ENCODE measurements at regions not wholly inside any gene's neighbourhood (a gene's known extent, or its start where the extent isn't known, plus 50 kb on each side); places are given as distances from the start of the nearest gene placed in this dataset.

GRCh38 chr5:40274568-40274967 is 405.1 kb upstream of the PTGER4 start:
- Histone ChIP-seq H3K4me1 (no peaks in the 10 kb centered on the region), H3K36me3 (no peaks in the 10 kb centered on the region), H3K27ac (no peak overlapping the region), H3K4me3 (no peak overlapping the region), H3K9me3 (no peaks in the 10 kb centered on the region), H3K27me3 (no peaks in the 10 kb centered on the region)
- no peak for DNase-seq (ENCODE audit: low spot score in 2 of 2)
- intact Hi-C loops (cut with DNase I), result no loop called here
- no peak for TF ChIP-seq CTCF (IDR thresholded peaks at IDR 0.05)

GRCh38 chr5:40273936-40274335 is 405.8 kb upstream of the PTGER4 start:
- Histone ChIP-seq H3K4me1 (no peaks in the 10 kb centered on the region), H3K36me3 (no peaks in the 10 kb centered on the region), H3K9me3 (no peaks in the 10 kb centered on the region), H3K4me3 (no peak overlapping the region), H3K27me3 (no peaks in the 10 kb centered on the region), H3K27ac (no peak overlapping the region)
- intact Hi-C loops (cut with DNase I), result no loop called here
- TF ChIP-seq CTCF (IDR thresholded peaks at IDR 0.05), result no peak
- DNase-seq (ENCODE audit: low spot score in 2 of 2), result no peak

- Histone ChIP-seq H3K27me3 (no peaks in the 10 kb centered on the region), H3K27ac (no peak overlapping the region), H3K36me3 (no peaks in the 10 kb centered on the region), H3K4me3 (no peak overlapping the region), H3K9me3 (no peaks in the 10 kb centered on the region), H3K4me1 (no peaks in the 10 kb centered on the region)
- no peak for TF ChIP-seq CTCF (IDR thresholded peaks at IDR 0.05)
- DNase-seq (ENCODE audit: low spot score in 2 of 2), result no peak
- intact Hi-C loops (cut with DNase I), result no loop called here
Measured at GRCh38 chr5:40271476-40271875, 408.2 kb upstream of the PTGER4 start.

GRCh38 chr5:40270274-40270845 is 409.4 kb upstream of the PTGER4 start:
- Histone ChIP-seq H3K27me3 (no peaks in the 10 kb centered on the region), H3K27ac (no peak overlapping the region), H3K4me3 (no peak overlapping the region), H3K9me3 (no peaks in the 10 kb centered on the region), H3K4me1 (no peaks in the 10 kb centered on the region), H3K36me3 (no peaks in the 10 kb centered on the region)
- no peak for TF ChIP-seq CTCF (IDR thresholded peaks at IDR 0.05)
- DNase-seq (ENCODE audit: low spot score in 2 of 2), result no peak
- intact Hi-C loops (cut with DNase I), result no loop called here

- Histone ChIP-seq H3K27ac (no peak overlapping the region), H3K36me3 (no peaks in the 10 kb centered on the region), H3K4me3 (no peak overlapping the region), H3K9me3 (no peaks in the 10 kb centered on the region), H3K27me3 (no peaks in the 10 kb centered on the region), H3K4me1 (no peaks in the 10 kb centered on the region)
- no peak for TF ChIP-seq CTCF (IDR thresholded peaks at IDR 0.05)
- no peak for DNase-seq (ENCODE audit: low spot score in 2 of 2)
- intact Hi-C loops (cut with DNase I), result no loop called here
Measured at GRCh38 chr5:40268088-40268487, 411.6 kb upstream of the PTGER4 start.

GRCh38 chr5:40266952-40267351 is 412.8 kb upstream of the PTGER4 start:
- intact Hi-C loops (cut with DNase I), result no loop called here
- no peak for TF ChIP-seq CTCF (IDR thresholded peaks at IDR 0.05)
- Histone ChIP-seq H3K36me3 (no peaks in the 10 kb centered on the region), H3K9me3 (no peaks in the 10 kb centered on the region), H3K27ac (no peak overlapping the region), H3K4me1 (no peaks in the 10 kb centered on the region), H3K4me3 (no peak overlapping the region), H3K27me3 (no peaks in the 10 kb centered on the region)
- no peak for DNase-seq (ENCODE audit: low spot score in 2 of 2)

Data from ascending aorta (tissue), 2 donors.